Fibroblast of villous mesenchyme (primary cell): ENCODE measurements at regions not wholly inside any gene's neighbourhood (a gene's known extent, or its start where the extent isn't known, plus 50 kb on each side); places are given as distances from the start of the nearest gene placed in this dataset.
"Not testable (repeated sequence)": the region's sequence is repeated elsewhere in the genome, so short reads cannot be mapped to it uniquely, and the experiment has no call there.

Source experiments
- DNase-seq: peaks from one replicate; pipeline ENCODE4 v3.0.0-alpha.2; 2010; ENCODE audit warnings: low read depth
- H3K4me3 ChIP-seq: 2 replicates; pipeline ENCODE4 v1.5.1; 2011; ENCODE audit warnings: low read depth, mild to moderate bottlenecking, low read length

DNA sequence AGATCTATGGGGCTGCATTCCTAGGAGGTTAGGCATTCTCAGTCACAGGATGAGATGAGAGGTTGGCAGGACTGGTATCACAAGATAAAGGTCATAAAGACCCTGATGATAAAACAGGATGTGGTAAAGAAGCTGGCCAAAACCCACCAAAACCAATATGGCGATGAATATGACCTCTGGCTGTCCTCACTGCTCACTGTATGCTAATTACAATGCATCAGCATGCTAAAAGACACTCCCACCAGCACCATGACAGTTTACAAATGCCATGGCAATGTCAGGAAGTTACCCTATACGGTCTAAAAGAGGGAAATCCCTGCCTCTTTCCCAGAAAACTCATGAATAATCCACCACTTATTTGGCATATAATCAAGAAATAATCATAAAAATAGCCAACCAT, 138.8 kb upstream of the NBPF19 start:
- DNase-seq, H3K4me3 ChIP-seq: not testable (repeated sequence)

DNA sequence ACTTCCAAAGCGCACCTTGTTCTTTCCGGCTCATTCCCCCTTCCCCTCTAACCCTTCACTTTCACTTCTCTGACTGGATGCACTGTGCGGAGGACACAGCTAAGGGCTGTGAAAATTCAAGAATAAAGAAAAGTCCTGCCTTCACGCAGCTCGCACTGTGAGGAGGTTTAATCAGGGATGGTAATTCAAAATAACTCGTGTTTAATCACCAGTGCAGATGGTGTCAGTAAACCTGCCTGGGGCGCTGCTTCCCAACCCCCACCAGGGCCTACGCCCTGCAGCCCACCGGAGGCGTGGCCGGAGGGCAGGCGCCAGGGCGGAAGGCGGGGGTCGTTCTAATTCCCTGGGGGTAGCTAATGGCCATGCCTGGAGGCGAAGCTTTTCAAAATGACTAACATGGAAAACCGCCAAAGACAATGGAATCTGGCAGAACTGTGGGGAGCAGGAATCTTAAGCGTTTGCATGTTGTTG, 136.6 kb upstream of the NBPF19 start:
- not testable (repeated sequence) for H3K4me3 ChIP-seq, DNase-seq

DNA sequence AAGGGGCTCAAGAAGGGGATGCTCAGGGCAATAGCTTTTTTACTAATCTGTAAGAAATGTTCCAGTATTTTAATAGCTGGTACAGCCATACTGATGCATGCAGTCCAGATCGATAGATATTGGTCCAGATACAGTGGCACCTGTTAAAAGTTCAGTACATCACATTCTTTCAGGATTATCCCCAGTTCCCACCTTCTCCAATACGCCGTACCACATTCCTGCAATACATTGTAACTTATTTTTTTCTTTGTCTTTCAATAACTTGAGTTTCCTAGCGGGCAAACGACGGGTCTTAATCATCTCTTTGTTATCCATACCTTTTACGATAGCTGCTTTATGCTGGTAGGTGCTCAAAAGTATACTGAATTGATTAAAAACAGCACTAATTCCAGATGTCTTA, 136.1 kb upstream of the NBPF19 start:
- not testable (repeated sequence) for H3K4me3 ChIP-seq, DNase-seq

DNA sequence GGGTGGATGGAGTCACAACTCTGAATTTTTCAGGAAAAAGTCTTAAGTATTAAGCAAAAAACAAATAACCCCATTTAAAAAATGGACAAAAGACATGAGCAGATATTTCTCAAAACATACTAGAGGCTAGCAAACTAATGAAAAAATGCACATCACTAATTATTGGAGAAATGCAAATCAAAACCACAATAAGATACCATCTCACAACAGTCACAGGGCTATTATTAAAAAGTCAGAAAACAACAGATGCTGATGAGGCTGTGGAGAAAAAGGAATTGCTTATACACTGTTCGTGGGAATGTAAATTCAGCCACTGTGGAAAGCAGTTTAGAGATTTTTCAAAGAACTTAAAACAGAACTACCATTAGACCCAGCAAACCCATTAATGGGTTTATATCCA, 125.4 kb upstream of the NBPF19 start:
- DNase-seq: not testable (repeated sequence)

DNA sequence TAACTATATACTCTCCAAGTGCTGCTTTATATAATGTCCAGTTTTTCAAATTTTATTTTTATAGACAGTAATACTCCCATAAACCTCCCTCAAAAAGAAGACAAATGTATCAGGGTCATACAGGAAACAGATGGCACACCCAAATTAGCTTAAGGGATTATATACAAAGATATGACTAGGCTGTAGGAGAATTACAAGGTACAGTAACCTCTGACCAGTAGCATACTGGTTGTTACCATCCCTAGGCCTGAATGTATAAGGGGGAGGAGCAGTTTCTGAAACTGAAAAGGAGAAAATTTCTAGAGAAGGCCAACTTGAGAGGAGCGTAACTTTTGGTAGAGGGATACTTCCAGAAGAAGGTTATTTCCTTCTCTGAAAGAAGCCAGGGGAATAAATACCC, 122.6 kb upstream of the NBPF19 start:
- H3K4me3 ChIP-seq, DNase-seq: not testable (repeated sequence)

More for the DNA sequence above, 125.4 kb upstream of the NBPF19 start:
- not testable (repeated sequence) for H3K4me3 ChIP-seq

DNA sequence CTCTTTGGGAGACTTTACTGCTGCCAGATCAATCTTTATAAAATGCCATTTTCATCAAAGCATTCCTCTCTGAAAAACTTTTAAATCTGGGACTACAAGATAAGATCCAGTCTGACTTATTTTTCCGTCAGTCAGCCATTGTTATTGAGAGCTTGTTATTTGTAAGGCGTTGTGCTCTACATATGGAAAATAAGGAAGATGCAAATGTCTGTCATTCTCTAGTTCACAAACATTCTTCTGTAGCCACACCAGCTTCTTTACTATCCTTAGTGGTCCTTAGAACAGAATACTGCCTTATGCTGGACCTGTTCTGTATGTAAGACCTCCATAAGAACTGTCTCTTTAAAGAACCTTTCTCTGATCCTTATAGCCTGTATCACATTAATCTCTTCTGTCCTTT, 120.3 kb upstream of the NBPF19 start:
- not testable (repeated sequence) for H3K4me3 ChIP-seq, DNase-seq

DNA sequence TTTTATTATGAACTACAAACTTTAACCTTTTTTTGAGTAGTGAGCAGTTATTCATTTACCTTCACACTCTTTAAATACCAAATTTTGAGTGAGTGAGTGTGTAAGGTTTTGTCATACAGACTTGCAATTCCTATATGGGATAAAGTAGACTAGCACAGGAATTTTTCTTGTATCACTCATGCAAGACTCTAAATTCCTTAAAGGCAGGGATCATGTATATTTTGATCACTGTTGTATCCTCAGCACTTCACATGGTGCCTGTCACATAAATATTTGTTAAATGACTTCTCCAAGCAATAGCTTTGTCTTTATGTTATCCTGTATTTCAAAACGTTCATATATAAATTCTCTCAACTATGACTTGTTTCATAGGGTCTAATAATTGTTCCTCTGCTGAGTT, 119.1 kb upstream of the NBPF19 start:
- not testable (repeated sequence) for DNase-seq, H3K4me3 ChIP-seq

DNA sequence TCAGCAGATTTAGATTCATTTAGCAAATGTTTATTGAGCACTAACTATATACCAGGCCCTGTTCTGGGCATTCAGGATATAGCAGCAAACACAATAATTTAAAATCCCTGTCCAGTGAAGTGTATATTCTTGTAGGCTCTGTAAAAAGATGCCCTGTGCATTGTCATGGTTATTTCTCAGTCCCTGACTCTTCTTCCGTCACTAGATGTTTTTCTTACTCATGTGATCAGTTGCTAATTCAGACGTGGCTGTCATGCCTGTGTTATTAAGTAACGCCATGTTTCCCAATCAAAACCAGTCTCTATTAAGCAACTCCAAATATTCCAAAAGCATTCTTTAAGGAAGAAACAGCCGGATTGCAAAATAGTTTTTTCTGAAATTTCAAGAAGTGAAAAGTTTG, 118.7 kb upstream of the NBPF19 start:
- not testable (repeated sequence) for H3K4me3 ChIP-seq

DNA sequence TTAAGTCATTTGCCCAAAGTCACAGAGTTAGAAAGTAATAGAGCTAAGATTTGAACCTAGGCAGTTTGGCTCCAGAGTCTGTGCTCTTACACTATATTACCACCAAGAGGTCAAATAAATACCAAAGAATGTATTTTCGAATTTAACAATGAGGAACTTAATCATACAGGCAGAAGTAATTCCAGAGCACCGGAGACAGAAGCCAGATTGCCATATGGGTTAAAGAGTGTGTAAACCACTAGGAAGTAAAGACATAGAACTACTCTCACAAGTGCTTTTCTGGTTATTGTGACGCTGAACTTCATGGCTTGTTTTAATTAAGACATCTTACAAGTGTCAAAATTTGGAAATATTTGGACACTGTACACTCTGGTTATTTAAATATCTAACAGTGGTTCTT, 114.5 kb upstream of the NBPF19 start:
- not testable (repeated sequence) for H3K4me3 ChIP-seq, DNase-seq

More for the DNA sequence above, 118.7 kb upstream of the NBPF19 start:
- DNase-seq: not testable (repeated sequence)

DNA sequence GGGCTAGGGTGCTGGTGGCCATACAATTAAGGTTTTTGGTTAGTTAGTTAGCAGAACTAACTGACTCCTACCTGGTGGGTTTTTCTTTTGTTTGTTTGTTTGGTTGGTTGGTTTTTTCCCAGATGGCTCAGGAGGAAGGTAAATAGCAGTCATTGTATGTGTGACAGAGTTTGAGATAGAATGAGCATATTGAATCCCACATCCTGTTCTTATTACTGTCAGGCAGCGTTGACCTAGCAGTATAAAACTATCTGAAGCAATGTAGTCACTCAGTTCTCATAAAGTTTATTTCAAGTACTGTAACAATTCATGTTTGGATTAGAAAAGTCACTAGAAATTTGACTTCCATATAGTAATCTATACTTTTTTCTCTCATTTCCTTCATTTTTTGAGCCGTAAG, 113.5 kb upstream of the NBPF19 start:
- not testable (repeated sequence) for DNase-seq, H3K4me3 ChIP-seq

DNA sequence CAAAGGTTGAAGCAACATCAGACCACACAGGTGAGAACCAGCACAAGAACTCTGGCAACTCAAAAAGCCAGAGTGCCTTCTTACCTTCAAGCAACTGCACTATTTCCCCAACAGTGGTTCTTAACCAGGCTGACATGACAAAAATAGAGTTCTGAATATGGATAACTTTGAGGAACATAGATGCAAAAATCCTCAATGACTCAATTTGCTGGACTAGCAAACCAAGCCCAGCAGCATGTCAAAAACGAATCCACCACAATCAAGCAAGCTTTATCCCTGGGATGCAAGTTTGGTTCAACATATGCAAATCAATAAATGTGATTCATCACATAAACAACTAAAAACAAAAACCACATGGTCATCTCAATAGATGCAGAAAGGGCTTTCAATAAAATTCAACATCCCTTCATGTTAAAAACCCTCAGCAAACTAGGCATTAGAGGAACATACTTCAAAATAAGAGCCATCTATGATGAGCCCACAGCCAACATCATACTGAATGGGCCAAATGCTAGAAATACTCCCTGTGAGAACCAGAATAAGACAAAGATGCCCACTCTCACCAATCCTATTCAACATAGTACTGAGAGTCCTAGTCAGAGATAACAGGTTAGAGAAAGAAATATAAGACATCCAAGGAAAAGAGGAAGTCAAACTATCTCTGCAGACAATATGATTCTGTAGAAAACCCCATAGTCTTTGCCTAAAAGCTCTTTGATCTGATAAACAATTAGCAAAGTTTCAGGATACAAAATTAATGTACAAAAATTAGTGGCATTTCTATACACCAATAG, 110.5 kb upstream of the NBPF19 start:
- not testable (repeated sequence) for DNase-seq, H3K4me3 ChIP-seq

DNA sequence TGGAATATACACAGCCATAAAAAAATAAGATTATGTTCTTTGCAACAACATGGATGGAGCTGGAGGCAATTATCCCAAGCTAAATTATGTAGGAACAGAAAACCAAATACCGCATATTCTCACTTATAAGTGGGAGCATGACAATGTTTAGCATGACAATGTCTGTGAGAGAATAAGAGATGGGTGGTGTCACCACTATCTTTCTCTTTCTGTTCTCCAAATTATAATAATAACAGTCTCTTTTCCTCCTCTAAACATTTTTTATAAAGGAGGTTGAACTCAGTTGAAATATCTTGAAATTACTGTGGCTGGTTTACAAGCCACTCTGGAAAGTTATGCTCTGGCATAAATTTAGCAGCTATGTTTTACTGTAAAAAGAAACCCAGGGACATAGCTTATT, 108.4 kb upstream of the NBPF19 start:
- not testable (repeated sequence) for H3K4me3 ChIP-seq, DNase-seq

DNA sequence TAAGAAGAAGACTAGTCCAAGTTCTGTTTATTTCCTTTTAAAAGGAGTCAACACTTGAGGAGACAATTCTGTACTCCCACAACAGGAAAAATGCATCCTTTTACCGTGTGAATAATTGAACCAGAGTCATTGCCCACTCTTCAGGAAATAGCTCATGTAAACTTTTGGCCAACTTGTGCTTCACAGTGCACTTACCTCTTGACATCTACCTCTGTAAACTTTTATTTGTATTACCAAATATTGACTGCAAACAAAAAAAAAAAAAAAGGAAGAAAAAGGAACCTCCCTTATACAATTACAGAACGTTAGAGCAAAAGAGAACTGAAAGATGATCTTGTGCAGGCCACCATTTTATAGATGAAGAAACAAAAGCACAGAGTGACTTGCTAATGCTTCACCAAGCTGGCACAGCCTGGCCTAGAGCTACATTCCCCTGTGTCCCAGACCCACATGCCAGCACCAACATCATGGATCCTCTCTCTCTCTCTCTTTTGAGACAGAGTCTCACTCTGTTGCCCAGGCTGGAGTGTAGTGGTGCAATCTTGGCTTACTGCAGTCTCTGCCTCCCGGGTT, 107.3 kb upstream of the NBPF19 start:
- not testable (repeated sequence) for DNase-seq, H3K4me3 ChIP-seq

DNA sequence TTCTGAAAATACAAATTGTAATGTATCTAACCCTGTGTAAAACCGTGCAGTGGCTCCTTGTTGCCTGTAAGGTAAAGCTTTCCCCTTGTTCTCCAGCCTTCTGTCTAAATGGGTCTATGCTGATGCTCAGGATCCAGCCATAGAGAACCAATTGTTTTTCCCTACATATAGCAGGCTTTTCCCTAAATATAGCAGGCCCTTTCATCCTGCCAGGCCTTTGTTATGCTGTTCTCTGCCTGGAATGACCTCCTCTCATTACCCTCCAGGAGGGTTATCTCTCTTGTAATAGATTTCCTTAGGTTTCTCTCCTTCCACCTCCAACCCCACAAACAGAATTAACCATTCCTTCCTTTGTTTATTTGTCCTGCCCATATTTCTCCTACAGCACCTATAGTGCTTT, 106.5 kb upstream of the NBPF19 start:
- not testable (repeated sequence) for DNase-seq

DNA sequence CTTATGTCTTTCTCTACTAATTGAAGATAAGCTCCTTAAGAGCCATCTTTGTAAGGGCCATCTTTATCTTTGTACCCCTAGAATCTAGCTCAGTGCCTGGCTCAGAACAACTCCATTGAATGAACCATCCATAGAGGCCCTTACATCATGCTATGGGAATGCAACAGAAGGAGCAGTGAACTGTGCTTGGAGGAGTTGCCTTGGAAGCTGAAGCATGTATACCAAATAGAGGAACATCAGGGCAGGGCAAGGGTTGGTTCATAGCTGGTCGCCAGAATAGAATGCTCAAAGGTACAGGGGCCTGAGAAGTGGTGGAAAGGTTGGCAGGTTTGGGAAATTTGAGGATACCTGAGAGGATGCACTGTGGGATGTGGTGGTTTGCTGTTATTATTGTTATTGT, 105.8 kb upstream of the NBPF19 start:
- DNase-seq, H3K4me3 ChIP-seq: not testable (repeated sequence)

More for the DNA sequence above, 106.5 kb upstream of the NBPF19 start:
- H3K4me3 ChIP-seq: not testable (repeated sequence)

DNA sequence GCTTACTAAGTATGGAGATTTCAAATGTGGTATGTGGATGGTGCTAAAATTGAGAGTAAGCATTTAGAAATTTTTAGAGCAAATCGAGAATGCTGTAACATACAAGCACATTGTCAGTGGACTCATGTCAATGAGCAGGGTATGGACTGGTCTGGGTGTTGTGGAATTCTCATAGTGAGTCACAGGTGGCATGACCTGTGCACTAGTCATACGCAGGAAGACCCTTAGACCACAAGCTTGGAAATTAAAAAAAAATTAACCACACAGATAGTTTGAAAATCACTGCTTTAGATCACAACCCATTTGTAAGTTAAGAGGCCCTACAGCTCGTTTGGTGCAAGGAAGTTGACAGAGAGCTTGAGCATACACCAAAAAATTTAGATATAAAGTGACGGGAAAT, 102.9 kb upstream of the NBPF19 start:
- H3K4me3 ChIP-seq, DNase-seq: not testable (repeated sequence)

DNA sequence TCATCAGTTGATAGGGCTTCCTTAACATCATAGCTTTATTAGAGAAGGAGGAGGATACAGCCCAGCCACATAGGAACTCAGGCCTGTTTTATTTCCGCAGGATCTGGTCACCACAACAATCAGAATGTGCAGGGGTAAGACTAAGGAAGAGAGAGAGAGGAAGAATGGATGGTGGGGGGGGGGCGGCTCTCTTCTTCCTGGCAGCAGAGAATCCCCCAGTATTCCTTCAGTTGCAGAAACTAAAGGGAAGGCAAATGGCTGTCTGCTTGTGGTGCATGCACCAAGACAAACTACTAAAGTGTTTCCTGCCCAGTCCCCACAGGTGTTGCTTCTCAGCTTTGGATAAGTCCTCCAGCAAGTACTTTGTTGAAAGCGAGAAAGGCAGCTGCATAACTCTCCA, 96.4 kb upstream of the NBPF19 start:
- DNase-seq, H3K4me3 ChIP-seq: not testable (repeated sequence)

DNA sequence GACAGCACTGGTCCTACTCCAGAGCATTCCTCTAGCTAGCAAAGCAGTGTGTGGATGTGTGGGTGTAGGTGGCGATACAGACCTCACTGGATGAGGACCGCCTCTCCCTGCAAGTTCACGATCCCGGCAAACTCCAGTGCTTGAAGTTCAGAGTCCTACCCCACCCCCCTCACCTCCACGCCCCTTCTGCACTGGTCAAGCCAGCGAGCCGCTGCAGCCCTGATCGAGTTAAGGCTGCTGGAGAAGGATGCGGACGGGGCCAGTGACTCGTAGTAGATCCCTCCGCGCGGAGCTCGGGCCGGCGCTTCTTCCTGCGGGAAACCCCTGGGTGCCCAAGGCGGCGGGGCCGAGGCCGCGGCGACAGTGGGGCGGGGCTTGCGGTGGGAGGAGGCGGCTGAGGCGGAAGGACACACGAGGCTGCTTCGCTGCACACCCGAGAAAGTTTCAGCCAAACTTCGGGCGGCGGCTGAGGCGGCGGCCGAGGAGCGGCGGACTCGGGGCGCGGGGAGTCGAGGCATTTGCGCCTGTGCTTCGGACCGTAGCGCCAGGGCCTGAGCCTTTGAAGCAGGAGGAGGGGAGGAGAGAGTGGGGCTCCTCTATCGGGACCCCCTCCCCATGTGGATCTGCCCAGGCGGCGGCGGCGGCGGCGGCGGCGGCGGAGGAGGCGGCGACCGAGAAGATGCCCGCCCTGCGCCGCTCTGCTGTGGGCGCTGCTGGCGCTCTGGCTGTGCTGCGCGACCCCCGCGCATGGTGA, 84.5 kb upstream of the NBPF19 start:
- DNase-seq: peak; percentile 74
- H3K4me3 ChIP-seq: peak overlapping the region; percentile 50

DNA sequence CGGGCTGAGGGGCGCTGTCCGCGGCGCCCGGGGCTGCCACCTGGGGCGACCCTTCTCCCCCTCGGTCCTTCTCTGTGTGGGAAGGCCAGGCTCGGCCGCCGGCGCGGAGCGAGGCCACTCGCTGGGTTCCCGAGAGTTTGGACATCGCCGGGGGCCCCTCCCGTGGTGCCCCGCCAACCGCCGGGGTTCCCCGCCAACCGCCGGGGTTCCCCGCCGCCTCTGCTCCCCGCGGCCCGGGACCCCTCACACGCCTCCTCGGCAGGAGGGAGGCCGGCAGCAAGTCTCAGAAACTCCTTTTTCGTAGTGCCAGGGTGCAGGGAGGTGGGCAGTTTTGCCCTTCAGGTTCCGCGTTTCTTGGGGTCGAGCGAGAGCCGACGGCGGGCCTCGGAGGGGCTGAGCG, 83.9 kb upstream of the NBPF19 start:
- H3K4me3 ChIP-seq: peak overlapping the region; percentile 50
- DNase-seq: not testable (repeated sequence)

DNA sequence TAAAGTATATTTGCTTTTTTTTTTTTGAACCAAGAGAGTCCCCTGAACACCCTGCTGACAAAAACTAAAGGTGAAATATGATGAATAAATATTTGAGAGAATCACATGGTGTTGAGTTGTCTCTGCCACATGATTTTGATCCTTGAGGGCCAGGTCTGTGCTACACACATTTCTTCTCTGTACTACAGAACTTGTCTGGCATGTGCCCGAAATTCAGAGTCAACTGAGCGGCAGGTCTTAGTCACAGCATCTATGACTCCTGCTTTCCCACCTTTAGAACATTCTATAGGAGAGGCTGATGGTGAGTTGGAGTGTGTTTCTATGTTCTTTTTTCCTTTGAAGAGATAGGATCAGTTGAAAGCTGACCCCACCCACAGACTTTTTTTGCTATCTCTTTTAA, 79.0 kb upstream of the NBPF19 start:
- DNase-seq, H3K4me3 ChIP-seq: not testable (repeated sequence)
